ENCODE measurements at regions not wholly inside any gene's neighbourhood (a gene's known extent, or its start where the extent isn't known, plus 50 kb on each side); places are given as distances from the start of the nearest gene placed in this dataset.
"Not testable (repeated sequence)": the region's sequence is repeated elsewhere in the genome, so short reads cannot be mapped to it uniquely, and the experiment has no call there.

- no peak for DNase-seq
Observed at GRCh38 chr13:67986234-67986633, 756.1 kb upstream of the PCDH9 start.

- DNase-seq, result no peak
Observed at GRCh38 chr13:67977066-67977465, 746.9 kb upstream of the PCDH9 start.

- DNase-seq, result no peak
Observed at GRCh38 chr13:67971291-67971690, 741.2 kb upstream of the PCDH9 start.

DNA sequence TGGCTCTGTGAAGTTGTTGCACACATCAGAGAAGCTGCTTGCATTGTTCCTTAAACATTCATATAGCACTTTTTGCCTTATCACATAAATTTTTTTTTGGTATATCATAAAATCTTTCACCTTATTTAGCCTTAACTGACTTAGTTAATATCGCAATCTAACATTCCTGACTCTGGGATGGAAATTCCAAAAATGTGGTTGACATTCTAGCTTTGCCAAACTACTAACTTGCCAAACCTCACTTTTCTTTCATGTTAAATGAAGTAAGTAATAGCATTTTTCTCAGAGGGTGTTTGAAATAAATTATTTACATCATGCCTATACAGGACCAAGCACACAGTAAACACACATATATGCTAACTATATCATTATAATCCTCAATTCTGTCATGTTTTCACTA, 736.9 kb upstream of the PCDH9 start:
- no peak for DNase-seq

DNA sequence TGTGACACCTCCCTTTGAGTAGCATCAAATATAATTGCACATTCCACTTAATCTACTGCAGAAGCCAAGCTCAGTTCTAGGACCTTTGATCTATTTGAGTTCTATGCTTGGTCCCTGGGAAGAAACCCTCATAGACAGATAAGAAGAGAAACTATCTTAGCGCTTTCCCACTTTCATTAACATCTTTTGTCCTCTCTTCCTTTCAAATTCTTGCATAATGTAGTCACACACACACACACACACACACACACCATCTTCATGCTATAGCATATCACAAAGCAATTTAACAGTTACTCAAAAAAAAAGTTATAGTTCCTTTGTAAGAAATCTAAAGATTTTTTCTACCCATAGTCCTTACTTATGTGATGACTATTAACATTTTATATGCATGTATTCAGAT, 735.9 kb upstream of the PCDH9 start:
- DNase-seq, result no peak

DNA sequence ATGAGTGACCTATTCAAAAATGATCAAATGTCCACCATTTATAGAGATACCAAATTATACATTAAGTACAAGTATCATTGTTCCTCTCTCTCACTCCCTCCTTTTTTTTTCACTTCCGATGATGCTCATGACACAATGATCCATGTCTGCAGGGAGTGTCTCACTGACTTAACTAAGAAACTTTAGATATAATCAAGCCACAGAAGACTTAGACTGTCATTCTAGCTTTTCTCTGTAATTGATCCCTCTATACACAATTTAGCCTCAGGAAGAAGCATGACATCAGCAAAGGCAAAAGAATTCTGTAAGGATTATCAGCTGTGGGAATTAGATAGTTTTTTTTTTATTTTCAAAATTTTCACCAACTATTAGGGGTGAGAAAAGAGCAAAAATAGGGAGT, 734.9 kb upstream of the PCDH9 start:
- DNase-seq, result no peak

DNA sequence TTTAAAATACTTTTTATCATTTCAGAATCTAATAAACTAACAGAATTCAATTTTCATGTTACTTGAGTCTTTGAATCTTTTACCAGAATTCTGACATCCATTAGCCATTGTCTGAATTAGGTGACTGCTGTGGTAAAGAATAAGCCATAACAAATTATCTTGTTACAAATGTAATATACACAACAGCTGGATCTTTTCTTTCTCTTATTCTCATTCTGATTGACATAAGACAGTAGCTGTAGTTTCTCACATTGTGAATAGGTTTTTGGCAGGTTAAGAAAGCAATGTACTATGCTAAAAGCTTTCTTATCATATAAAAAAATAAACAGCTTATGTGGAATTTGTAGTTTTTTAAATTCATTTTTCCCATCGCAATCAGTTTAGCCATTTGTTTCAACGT, 734.0 kb upstream of the PCDH9 start:
- DNase-seq, result no peak

DNA sequence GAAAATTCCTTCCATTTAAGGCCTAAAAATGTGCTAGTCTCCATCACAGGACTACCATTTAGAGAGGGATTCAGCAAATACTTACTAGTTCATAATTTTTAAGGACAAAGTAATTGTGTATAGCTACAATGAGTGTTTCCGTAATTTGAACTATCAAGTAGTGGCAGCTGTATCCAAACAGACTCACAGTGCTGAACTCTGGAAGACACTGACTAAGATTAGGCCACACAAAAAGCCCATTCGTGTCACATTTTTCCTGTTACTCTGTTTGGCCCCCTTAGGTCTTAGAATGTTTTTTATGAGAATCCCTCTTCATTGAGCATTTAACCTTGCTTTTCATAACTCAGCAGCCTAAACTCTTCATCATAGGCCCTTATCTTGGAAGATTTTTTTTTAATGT, 731.2 kb upstream of the PCDH9 start:
- no peak for DNase-seq

DNA sequence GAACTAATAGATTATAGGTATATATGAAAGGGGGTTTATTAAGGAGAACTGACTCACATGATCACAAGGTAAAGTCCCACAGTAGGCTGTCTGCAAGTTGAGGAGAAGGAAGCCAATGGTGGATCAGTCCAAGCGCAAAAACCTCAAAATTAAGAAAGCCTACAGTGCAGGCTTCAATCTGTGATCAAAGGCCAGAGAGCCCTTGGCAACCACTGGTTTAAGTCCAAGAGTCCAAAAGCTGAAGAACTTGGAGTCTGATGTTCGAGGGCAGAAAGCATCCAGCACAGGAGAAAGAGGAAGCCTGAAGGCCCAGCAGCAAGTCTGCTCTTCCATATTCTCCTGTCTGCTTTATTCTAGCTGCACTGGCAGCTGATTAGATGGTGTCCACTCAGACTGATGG, 721.3 kb upstream of the PCDH9 start:
- DNase-seq, result no peak

DNA sequence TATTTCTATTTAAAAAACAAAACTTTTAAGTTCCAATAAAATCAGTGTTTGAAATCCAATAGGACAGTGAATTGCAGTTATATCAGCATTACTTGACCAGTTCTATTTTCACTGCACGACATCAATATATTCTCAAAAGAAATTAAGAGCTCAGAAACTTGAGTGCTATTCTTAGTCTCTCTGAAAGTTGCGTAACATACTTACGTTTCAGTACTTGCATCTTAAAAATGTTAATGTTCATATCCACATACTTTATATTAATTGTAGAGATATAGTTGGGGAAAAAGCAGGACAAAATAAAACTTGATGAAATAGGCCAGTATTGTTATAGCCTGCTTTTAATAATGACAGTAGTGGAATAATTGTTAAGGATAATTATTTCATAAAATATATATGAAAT, 720.5 kb upstream of the PCDH9 start:
- DNase-seq, result no peak

- no peak for DNase-seq
Observed at GRCh38 chr13:67946131-67946530, 716.0 kb upstream of the PCDH9 start.

GRCh38 chr13:67943116-67943515, 713.0 kb upstream of the PCDH9 start:
- DNase-seq, result no peak

DNA sequence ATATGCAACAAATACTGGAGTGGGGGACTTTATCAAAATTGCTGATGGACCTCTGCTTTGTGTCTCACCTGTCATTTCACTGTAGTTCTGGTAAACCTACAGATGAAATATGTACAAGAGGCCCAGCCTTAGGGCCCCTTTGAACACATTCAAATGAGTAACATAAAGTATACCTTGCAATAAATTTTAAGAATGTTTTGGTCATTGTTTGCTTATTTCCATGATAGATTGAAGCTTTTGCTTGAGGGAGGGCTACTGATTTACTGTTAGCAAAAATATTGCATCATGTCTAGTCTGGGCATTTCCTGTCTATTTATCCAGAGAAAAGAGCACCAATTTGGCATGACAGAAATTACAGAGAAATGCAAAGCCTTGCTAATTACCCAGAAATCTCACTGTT, 705.5 kb upstream of the PCDH9 start:
- DNase-seq, result peak; percentile 30

GRCh38 chr13:67934617-67935330, 704.6 kb upstream of the PCDH9 start:
- no peak for DNase-seq

- no peak for DNase-seq
Observed at GRCh38 chr13:67932991-67933390, 702.9 kb upstream of the PCDH9 start.

DNA sequence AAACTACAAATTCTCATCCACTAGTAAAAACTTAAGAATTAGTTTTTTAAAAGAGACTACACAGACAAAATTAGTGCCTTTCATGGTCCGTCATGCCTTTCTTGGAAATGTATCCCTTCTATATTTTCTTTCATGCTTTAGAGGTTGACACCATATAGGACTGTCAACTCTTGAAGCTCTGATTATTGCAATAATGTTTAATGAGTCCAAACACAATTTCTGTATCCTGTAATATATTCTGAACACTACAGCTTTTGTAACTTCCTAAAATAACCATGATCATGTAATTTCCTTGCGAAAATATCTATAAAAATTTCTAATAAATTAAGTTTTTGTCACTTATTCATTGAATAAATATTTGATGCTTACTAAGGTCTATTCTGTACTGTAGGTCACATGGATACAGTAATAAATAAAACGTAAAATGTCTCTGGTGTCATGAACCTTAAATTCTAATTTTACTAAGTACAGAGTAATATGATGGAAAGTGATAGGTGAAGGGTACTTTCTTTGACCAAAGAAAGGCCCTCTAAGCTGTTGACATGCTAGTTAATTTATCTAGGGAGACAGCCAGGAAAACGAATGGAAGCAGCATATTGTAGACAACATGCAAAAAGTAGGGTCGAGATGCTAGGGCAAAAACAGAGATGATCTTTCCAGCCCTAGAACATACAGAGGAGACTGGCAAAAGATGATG, 687.3 kb upstream of the PCDH9 start:
- no peak for DNase-seq

- no peak for DNase-seq
Observed at GRCh38 chr13:67916650-67917049, 686.5 kb upstream of the PCDH9 start.

GRCh38 chr13:67914535-67914934, 684.4 kb upstream of the PCDH9 start:
- no peak for DNase-seq

GRCh38 chr13:67902960-67903359, 672.8 kb upstream of the PCDH9 start:
- not testable (repeated sequence) for DNase-seq

DNA sequence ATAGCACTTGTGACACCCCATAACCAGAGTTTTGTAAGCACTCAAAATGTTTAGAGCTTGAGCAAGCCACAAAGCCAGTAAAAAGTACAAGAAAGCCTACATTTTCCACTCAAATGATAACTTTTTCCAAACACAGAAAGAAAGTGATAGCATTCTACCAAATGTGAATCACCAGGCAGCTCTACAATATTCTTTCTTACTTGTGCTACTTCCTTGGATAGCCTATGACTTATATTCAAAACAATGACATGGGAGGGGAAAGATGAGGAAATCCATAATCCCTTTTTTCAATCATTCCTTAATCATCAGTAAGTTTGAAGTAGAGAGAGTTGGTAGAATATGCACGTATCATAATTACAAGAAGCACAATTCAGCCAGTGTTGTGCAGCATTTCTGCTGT, 650.8 kb upstream of the PCDH9 start:
- DNase-seq, result no peak

DNA sequence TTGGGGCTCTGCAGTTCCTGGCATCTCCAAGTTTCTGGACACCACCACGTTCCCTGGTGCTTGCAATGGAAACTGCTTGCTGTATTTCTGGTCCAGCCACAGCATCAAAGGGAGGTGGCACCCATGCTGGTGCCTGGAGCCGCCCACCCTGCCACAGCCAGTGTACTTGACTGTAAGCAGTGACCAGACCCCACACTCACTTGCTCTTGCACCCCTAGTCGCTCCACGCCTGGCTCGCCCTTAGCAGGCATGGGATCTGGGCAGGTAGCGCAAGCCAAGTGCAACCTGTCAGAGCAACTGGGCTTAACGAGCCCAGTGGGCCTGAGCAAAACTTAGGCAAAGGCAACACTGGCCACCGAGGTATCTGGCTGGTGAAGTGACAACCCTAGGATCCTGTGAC, 648.2 kb upstream of the PCDH9 start:
- no peak for DNase-seq

DNA sequence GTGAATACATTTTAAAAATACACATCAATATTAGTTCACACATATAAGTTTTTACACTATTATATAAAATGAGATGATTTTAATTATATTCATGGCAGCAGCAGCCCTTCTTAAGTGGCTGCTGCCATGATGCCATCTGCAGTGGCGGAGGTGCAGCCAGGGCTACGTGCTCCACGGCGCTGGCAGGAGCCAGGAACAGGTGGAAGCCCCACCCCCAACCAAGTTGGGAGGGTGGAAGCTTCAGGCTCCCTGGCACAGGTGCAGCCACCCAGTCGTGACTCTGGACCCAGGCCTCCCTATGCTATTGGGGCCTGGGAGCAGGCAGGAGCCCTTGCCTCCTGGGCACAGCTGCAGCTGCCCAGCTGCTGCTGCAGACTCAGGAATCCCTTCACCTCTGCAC, 646.9 kb upstream of the PCDH9 start:
- DNase-seq, result no peak

GRCh38 chr13:67867206-67867605, 637.1 kb upstream of the PCDH9 start:
- DNase-seq, result no peak

DNA sequence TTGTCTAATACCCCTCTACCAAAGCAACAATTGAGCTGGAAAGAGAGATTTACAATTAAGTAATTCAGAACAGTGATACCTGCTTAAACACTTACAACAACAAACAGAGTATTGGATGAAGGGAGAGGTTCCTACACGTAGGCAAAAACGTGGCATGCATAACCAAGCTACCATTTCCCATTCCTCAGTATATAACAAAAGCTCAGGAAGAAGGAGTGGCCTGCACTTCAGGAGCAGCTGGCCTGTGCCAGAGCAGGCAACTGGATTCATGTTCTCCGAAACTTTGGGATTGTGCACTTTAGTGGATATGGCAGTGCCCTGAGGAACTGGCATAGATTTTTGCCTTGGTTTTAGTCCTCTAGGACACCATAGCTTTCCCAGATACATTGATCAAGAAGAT, 630.2 kb upstream of the PCDH9 start:
- DNase-seq, result no peak

DNA sequence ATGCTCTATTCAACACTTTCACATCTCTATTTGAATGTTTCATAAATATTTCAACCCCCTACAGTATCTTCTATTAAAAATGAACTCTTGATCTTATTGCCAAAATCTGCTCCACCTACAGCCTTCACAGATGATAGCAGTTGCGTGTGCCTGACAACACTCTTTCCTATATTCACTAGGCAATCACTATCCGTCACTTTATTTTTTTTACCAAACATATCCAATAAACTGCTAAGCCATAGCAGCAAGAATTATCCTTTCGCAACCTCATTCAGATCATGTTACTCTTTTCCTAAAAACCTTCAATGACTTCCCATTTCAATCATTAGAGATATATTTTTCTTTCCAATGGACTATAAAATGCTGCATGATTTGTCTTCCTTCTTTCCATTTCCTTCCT, 629.8 kb upstream of the PCDH9 start:
- no peak for DNase-seq
